OCI-LY1 (cell line): ENCODE measurements at regions not wholly inside any gene's neighbourhood (a gene's known extent, or its start where the extent isn't known, plus 50 kb on each side); places are given as distances from the start of the nearest gene placed in this dataset.

ENCODE experiments used
- H2AFZ ChIP-seq: fragments of 200-600 bp; sonication (generic), shearing (Covaris generic); 2 replicates; pipeline ENCODE4 v1.6.0; 2014; ENCODE audit warnings: antibody characterized with exemption, mild to moderate bottlenecking, low read length
- H3F3A ChIP-seq: fragments of 200-600 bp; sonication (generic), shearing (Covaris generic); 2 replicates; pipeline ENCODE4 v1.6.0; 2014; ENCODE audit warnings: mild to moderate bottlenecking, antibody characterized with exemption, low read length, moderate library complexity; ENCODE audit not compliant: insufficient read depth
- H3K27ac ChIP-seq: fragments of 200-600 bp; sonication (generic); 2 replicates; pipeline ENCODE4 v1.5.1; 2014; ENCODE audit warnings: low read length, mixed run types, mild to moderate bottlenecking, low read depth; ENCODE audit not compliant: poor library complexity, severe bottlenecking
- H3K27me3 ChIP-seq: fragments of 200-600 bp; sonication (generic); 2 replicates; pipeline ENCODE4 v1.6.0; 2014; ENCODE audit warnings: antibody characterized with exemption, mild to moderate bottlenecking, low read length, moderate library complexity; ENCODE audit not compliant: insufficient read depth
- H3K36me3 ChIP-seq: fragments of 200-600 bp; sonication (generic); 2 replicates; pipeline ENCODE4 v1.6.1; 2014; ENCODE audit warnings: mild to moderate bottlenecking, antibody characterized with exemption, low read length, moderate library complexity, mixed read lengths; ENCODE audit not compliant: insufficient read depth
- H3K4me1 ChIP-seq: fragments of 200-600 bp; sonication (generic); 2 replicates; pipeline ENCODE4 v1.5.1; 2014; ENCODE audit warnings: mild to moderate bottlenecking, low read length, moderate library complexity; ENCODE audit not compliant: insufficient read depth, severe bottlenecking
- H3K4me2 ChIP-seq: fragments of 200-600 bp; sonication (generic), shearing (Covaris generic); 2 replicates; pipeline ENCODE4 v1.6.1; 2014; ENCODE audit warnings: low read length
- H3K4me3 ChIP-seq: fragments of 200-600 bp; sonication (generic); 2 replicates; pipeline ENCODE4 v1.5.1; 2014; ENCODE audit warnings: low read length, low read depth, mild to moderate bottlenecking, mixed read lengths; ENCODE audit not compliant: poor library complexity, severe bottlenecking
- H3K79me2 ChIP-seq: fragments of 200-600 bp; shearing (Covaris generic); 2 replicates; pipeline ENCODE4 v1.6.1; 2016; ENCODE audit warnings: mixed run types, low read length, mixed read lengths; ENCODE audit not compliant: insufficient read depth
- H3K9ac ChIP-seq: fragments of 200-600 bp; sonication (generic), shearing (Covaris generic); 2 replicates; pipeline ENCODE4 v1.6.1; 2014; ENCODE audit warnings: mild to moderate bottlenecking, low read length, mixed read lengths
- H3K9me2 ChIP-seq: fragments of 200-600 bp; sonication (generic), shearing (Covaris generic); 2 replicates; pipeline ENCODE4 v1.6.1; 2014; ENCODE audit warnings: low read depth, mild to moderate bottlenecking, low read length, mixed read lengths
- H3K9me3 ChIP-seq: fragments of 200-600 bp; shearing (Covaris generic); 2 replicates; pipeline ENCODE4 v1.6.1; 2014; ENCODE audit warnings: low read length, mixed read lengths
- H4K20me1 ChIP-seq: fragments of 200-600 bp; sonication (generic), shearing (Covaris generic); 2 replicates; pipeline ENCODE4 v1.6.0; 2016; ENCODE audit warnings: mild to moderate bottlenecking, low read length; ENCODE audit not compliant: insufficient read depth
- CTCF ChIP-seq: fragments of 200-600 bp; sonication (generic), shearing (Covaris generic); IDR thresholded peaks from 2 replicates; pipeline ENCODE4 v1.5.1; 2017; ENCODE audit warnings: mild to moderate bottlenecking, antibody characterized with exemption, low read length, moderate library complexity, mixed read lengths
- EZH2 ChIP-seq: fragments of 200-600 bp; sonication (generic), shearing (Covaris generic); IDR thresholded peaks from 2 replicates; pipeline ENCODE4 v1.8.0; 2017; ENCODE audit warnings: borderline replicate concordance, mixed run types, mild to moderate bottlenecking, antibody characterized with exemption, low read length, moderate library complexity, mixed read lengths

DNA sequence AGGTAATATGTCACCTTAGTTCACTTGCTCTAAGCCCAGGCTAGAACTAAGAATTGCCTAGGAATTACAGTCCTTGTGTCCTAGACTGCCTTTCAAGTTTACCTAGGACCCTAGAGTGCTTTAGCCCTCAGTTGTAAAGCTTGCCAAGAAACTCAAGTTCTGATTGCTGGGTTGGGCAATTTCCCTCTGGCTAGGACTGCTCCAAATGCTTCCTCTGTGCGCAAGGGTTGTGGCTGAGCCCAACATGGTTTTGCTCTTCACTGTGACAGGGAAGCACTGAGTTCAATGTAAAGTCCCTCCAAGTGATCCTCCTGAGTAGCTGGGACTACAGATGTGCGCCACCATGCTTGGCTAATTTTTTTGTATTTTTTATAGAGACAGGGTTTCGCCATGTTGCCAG, 102.3 kb upstream of the NEK7 start:
- Histone ChIP-seq H3K36me3 (no peaks in the 10 kb centered on the region), H3K27me3 (no peaks in the 10 kb centered on the region), H3K4me3 (no peak overlapping the region), H4K20me1 (no peaks in the 10 kb centered on the region), H3K9me2 (no peaks in the 10 kb centered on the region), H3K79me2 (no peaks in the 10 kb centered on the region), H2AFZ (no peak overlapping the region), H3F3A (no peaks in the 10 kb centered on the region), H3K4me1 (no peaks in the 10 kb centered on the region), H3K27ac (no peak overlapping the region), H3K9me3 (no peaks in the 10 kb centered on the region), H3K9ac (no peak overlapping the region), H3K4me2 (no peak overlapping the region)
- TF ChIP-seq EZH2 (no peak), CTCF (no peak)

DNA sequence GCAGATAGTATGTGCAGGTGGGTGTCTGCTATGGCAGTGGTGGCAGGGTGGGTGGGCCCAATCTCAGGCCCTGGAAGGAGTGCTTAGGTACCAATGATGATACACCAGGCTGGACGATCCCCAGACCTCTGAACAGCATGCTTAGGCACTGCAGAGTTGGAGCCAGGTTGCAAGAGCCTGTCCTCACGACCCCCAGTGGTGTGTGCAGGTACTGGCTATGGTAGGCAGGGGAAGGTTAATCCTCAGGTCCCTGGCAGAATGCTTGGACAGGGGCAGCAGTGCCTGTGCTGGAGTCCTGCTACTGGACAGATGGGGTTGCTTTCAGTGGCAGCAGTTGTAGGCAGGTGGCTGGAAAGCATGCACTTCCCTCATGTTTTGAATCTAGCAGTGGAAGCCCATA, 100.5 kb upstream of the NEK7 start:
- no peaks in the 10 kb centered on the region for H3K27me3 ChIP-seq
- H2AFZ ChIP-seq, result no peak overlapping the region
- TF ChIP-seq EZH2 (no peak), CTCF (peak; percentile 56)
- no peak overlapping the region for H3K27ac ChIP-seq
- H3K79me2 ChIP-seq, result no peaks in the 10 kb centered on the region
- H3K4me3 ChIP-seq, result no peak overlapping the region
- H3K4me1 ChIP-seq, result no peaks in the 10 kb centered on the region
- no peak overlapping the region for H3K4me2 ChIP-seq
- H3K9me3 ChIP-seq, result no peaks in the 10 kb centered on the region
- H3K9ac ChIP-seq, result no peak overlapping the region
- no peaks in the 10 kb centered on the region for H3K36me3 ChIP-seq
- no peaks in the 10 kb centered on the region for H4K20me1 ChIP-seq
- no peaks in the 10 kb centered on the region for H3F3A ChIP-seq
- H3K9me2 ChIP-seq, result no peaks in the 10 kb centered on the region

DNA sequence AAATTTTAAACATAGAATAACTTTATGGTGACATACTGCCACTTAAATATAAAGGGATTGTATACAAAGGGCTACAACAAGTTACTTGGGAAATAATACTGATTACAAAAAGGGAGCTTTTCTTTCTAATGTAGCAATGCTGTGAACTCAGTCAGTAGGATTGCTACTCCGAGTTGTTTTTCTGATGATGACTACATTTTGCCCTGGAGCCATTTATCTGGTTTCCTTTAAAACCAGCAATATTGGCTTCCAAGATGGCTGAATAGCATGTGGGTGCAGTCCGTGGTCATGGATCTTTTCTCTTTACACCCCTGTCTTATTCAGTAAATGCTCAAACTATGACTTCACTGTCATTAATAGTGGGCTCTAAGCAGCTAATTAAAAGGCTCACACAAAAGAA, 92.6 kb upstream of the NEK7 start:
- no peaks in the 10 kb centered on the region for H3F3A ChIP-seq
- H3K9me2 ChIP-seq, result no peaks in the 10 kb centered on the region
- no peak overlapping the region for H2AFZ ChIP-seq

More for the DNA sequence above, 92.6 kb upstream of the NEK7 start:
- Histone ChIP-seq H3K36me3 (no peaks in the 10 kb centered on the region), H3K4me3 (no peak overlapping the region), H3K27ac (no peak overlapping the region), H3K4me1 (no peaks in the 10 kb centered on the region), H3K79me2 (no peaks in the 10 kb centered on the region), H3K27me3 (no peaks in the 10 kb centered on the region), H3K9me3 (no peaks in the 10 kb centered on the region), H3K4me2 (no peak overlapping the region), H3K9ac (no peak overlapping the region), H4K20me1 (no peaks in the 10 kb centered on the region)
- TF ChIP-seq EZH2 (no peak), CTCF (no peak)
